ENCODE measurements at regions not wholly inside any gene's neighbourhood (a gene's known extent, or its start where the extent isn't known, plus 50 kb on each side); places are given as distances from the start of the nearest gene placed in this dataset.

GRCh38 chr5:155485386-155485785 is 471.8 kb downstream of the KIF4B start:
- DNase-seq (ENCODE audit: extremely low read depth, insufficient read length), result no peak
- Histone ChIP-seq H3K36me3 (ENCODE audit: control insufficient read depth, insufficient read depth, low read length) (no peaks in the 10 kb centered on the region), H3K4me3 (replicated peaks; ENCODE audit: low read depth, low read length) (no peak overlapping the region), H3K27me3 (replicated peaks; ENCODE audit: control insufficient read depth, insufficient read depth, low read length) (no peaks in the 10 kb centered on the region)
- TF ChIP-seq, protein P1, sequence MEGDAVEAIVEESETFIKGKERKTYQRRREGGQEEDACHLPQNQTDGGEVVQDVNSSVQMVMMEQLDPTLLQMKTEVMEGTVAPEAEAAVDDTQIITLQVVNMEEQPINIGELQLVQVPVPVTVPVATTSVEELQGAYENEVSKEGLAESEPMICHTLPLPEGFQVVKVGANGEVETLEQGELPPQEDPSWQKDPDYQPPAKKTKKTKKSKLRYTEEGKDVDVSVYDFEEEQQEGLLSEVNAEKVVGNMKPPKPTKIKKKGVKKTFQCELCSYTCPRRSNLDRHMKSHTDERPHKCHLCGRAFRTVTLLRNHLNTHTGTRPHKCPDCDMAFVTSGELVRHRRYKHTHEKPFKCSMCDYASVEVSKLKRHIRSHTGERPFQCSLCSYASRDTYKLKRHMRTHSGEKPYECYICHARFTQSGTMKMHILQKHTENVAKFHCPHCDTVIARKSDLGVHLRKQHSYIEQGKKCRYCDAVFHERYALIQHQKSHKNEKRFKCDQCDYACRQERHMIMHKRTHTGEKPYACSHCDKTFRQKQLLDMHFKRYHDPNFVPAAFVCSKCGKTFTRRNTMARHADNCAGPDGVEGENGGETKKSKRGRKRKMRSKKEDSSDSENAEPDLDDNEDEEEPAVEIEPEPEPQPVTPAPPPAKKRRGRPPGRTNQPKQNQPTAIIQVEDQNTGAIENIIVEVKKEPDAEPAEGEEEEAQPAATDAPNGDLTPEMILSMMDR (IDR thresholded peaks at IDR 0.05; ENCODE audit: insufficient read depth, low read length, poor library complexity, severe bottlenecking), result no peak

GRCh38 chr5:155489949-155490348 is 476.4 kb downstream of the KIF4B start:
- Histone ChIP-seq H3K36me3 (ENCODE audit: control insufficient read depth, insufficient read depth, low read length) (no peaks in the 10 kb centered on the region), H3K4me3 (replicated peaks; ENCODE audit: low read depth, low read length) (no peak overlapping the region), H3K27me3 (replicated peaks; ENCODE audit: control insufficient read depth, insufficient read depth, low read length) (no peaks in the 10 kb centered on the region)
- no peak for DNase-seq (ENCODE audit: extremely low read depth, insufficient read length)
- TF ChIP-seq, protein P1 (IDR thresholded peaks at IDR 0.05; ENCODE audit: insufficient read depth, low read length, poor library complexity, severe bottlenecking), result no peak

GRCh38 chr5:155492191-155492590 is 478.6 kb downstream of the KIF4B start:
- TF ChIP-seq, protein P1 (IDR thresholded peaks at IDR 0.05; ENCODE audit: insufficient read depth, low read length, poor library complexity, severe bottlenecking), result no peak
- no peak for DNase-seq (ENCODE audit: extremely low read depth, insufficient read length)

GRCh38 chr5:155504606-155505005 is 491.1 kb downstream of the KIF4B start:
- no peak for DNase-seq (ENCODE audit: extremely low read depth, insufficient read length)
- Histone ChIP-seq H3K36me3 (ENCODE audit: control insufficient read depth, insufficient read depth, low read length) (no peaks in the 10 kb centered on the region), H3K27me3 (replicated peaks; ENCODE audit: control insufficient read depth, insufficient read depth, low read length) (no peaks in the 10 kb centered on the region), H3K4me3 (replicated peaks; ENCODE audit: low read depth, low read length) (no peak overlapping the region)
- TF ChIP-seq, protein P1 (IDR thresholded peaks at IDR 0.05; ENCODE audit: insufficient read depth, low read length, poor library complexity, severe bottlenecking), result no peak

More at GRCh38 chr5:155492191-155492590, 478.6 kb downstream of the KIF4B start:
- Histone ChIP-seq H3K4me3 (replicated peaks; ENCODE audit: low read depth, low read length) (no peak overlapping the region), H3K36me3 (ENCODE audit: control insufficient read depth, insufficient read depth, low read length) (no peaks in the 10 kb centered on the region), H3K27me3 (replicated peaks; ENCODE audit: control insufficient read depth, insufficient read depth, low read length) (no peaks in the 10 kb centered on the region)

GRCh38 chr5:155507363-155507762 is 493.8 kb downstream of the KIF4B start:
- no peaks in the 10 kb centered on the region for H3K27me3 ChIP-seq (replicated peaks; ENCODE audit: control insufficient read depth, insufficient read depth, low read length)
- H3K4me3 ChIP-seq (replicated peaks; ENCODE audit: low read depth, low read length), result no peak overlapping the region
- TF ChIP-seq, protein P1 (IDR thresholded peaks at IDR 0.05; ENCODE audit: insufficient read depth, low read length, poor library complexity, severe bottlenecking), result no peak
- no peaks in the 10 kb centered on the region for H3K36me3 ChIP-seq (ENCODE audit: control insufficient read depth, insufficient read depth, low read length)
- no peak for DNase-seq (ENCODE audit: extremely low read depth, insufficient read length)

DNA sequence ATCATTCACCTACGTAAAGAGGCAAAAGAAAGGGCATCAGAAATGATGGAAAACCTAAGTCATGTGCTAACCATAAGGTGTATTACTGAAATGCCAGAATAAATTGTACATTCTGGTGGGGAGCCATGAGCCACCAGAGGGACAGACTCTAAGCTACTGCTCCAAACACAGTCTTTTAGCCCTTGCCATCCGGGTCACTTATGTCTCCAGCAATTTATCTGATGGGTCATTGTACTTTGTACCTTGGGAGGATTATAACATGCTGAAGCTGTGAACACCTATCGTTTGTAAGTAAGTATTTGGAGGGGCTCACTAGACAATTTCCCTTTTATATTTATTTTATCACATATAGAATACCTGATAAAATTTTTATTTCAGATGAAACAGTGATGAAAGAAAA is 495.1 kb downstream of the KIF4B start:
- TF ChIP-seq, protein P1 (IDR thresholded peaks at IDR 0.05; ENCODE audit: insufficient read depth, low read length, poor library complexity, severe bottlenecking), result no peak
- Histone ChIP-seq H3K4me3 (replicated peaks; ENCODE audit: low read depth, low read length) (no peak overlapping the region), H3K27me3 (replicated peaks; ENCODE audit: control insufficient read depth, insufficient read depth, low read length) (no peaks in the 10 kb centered on the region), H3K36me3 (ENCODE audit: control insufficient read depth, insufficient read depth, low read length) (no peaks in the 10 kb centered on the region)
- no peak for DNase-seq (ENCODE audit: extremely low read depth, insufficient read length)

All from GM06990 (cell line).